ENCODE measurements at regions not wholly inside any gene's neighbourhood (a gene's known extent, or its start where the extent isn't known, plus 50 kb on each side); places are given as distances from the start of the nearest gene placed in this dataset.

- H3K27me3 ChIP-seq (ENCODE audit: control insufficient read depth, low read length) = no peaks in the 10 kb centered on the region
Measured at GRCh38 chr10:3474266-3474665, 301.7 kb upstream of the PITRM1 start.

GRCh38 chr10:3473271-3473670 is 300.7 kb upstream of the PITRM1 start:
- H3K27ac ChIP-seq (ENCODE audit: low read depth, low read length) = no peak overlapping the region
- H3K9me3 ChIP-seq (ENCODE audit: control insufficient read depth, insufficient read depth, low read length) = no peaks in the 10 kb centered on the region
- no peaks in the 10 kb centered on the region for H4K20me1 ChIP-seq (ENCODE audit: control insufficient read depth, insufficient read depth, low read depth, low read length)
- no peak overlapping the region for H3K4me3 ChIP-seq (ENCODE audit: low read length)
- H3K36me3 ChIP-seq (ENCODE audit: control insufficient read depth, low read length) = no peaks in the 10 kb centered on the region
- H3K4me2 ChIP-seq (ENCODE audit: low read length) = no peak overlapping the region
- no peaks in the 10 kb centered on the region for H3K27me3 ChIP-seq (ENCODE audit: control insufficient read depth, low read length)
- TF ChIP-seq CTCF (IDR thresholded peaks at IDR 0.05; ENCODE audit: low read depth, low read length, poor library complexity, severe bottlenecking) (no peak), EZH2phosphoT487 (IDR thresholded peaks at IDR 0.05; ENCODE audit: borderline replicate concordance, low read length) (no peak)
- H3F3A ChIP-seq (ENCODE audit: control insufficient read depth, insufficient read depth) = no peaks in the 10 kb centered on the region
- no peaks in the 10 kb centered on the region for H3K9me2 ChIP-seq (replicated peaks; ENCODE audit: control insufficient read depth, low read length)
- H3K4me1 ChIP-seq (ENCODE audit: control insufficient read depth, low read length) = no peaks in the 10 kb centered on the region
- no peaks in the 10 kb centered on the region for H3K79me2 ChIP-seq (ENCODE audit: control insufficient read depth, low read length)

More at GRCh38 chr10:3474266-3474665, 301.7 kb upstream of the PITRM1 start:
- H3K79me2 ChIP-seq (ENCODE audit: control insufficient read depth, low read length) = no peaks in the 10 kb centered on the region
- no peaks in the 10 kb centered on the region for H3K9me2 ChIP-seq (replicated peaks; ENCODE audit: control insufficient read depth, low read length)
- H3K27ac ChIP-seq (ENCODE audit: low read depth, low read length) = no peak overlapping the region
- H3K4me3 ChIP-seq (ENCODE audit: low read length) = no peak overlapping the region
- no peaks in the 10 kb centered on the region for H4K20me1 ChIP-seq (ENCODE audit: control insufficient read depth, insufficient read depth, low read depth, low read length)
- H3K4me1 ChIP-seq (ENCODE audit: control insufficient read depth, low read length) = no peaks in the 10 kb centered on the region
- no peak overlapping the region for H3K4me2 ChIP-seq (ENCODE audit: low read length)
- no peaks in the 10 kb centered on the region for H3K36me3 ChIP-seq (ENCODE audit: control insufficient read depth, low read length)
- no peaks in the 10 kb centered on the region for H3K9me3 ChIP-seq (ENCODE audit: control insufficient read depth, insufficient read depth, low read length)
- H3F3A ChIP-seq (ENCODE audit: control insufficient read depth, insufficient read depth) = no peaks in the 10 kb centered on the region
- no peak for TF ChIP-seq CTCF (IDR thresholded peaks at IDR 0.05; ENCODE audit: low read depth, low read length, poor library complexity, severe bottlenecking)
- no peak for TF ChIP-seq EZH2phosphoT487 (IDR thresholded peaks at IDR 0.05; ENCODE audit: borderline replicate concordance, low read length)

- TF ChIP-seq EZH2phosphoT487 (IDR thresholded peaks at IDR 0.05; ENCODE audit: borderline replicate concordance, low read length) = no peak
- H3K79me2 ChIP-seq (ENCODE audit: control insufficient read depth, low read length) = no peaks in the 10 kb centered on the region
Measured at GRCh38 chr10:3472287-3473051, 299.9 kb upstream of the PITRM1 start.

GRCh38 chr10:3471927-3472286 is 299.3 kb upstream of the PITRM1 start:
- Histone ChIP-seq H3K9me3 (ENCODE audit: control insufficient read depth, insufficient read depth, low read length) (no peaks in the 10 kb centered on the region), H3K9me2 (replicated peaks; ENCODE audit: control insufficient read depth, low read length) (no peaks in the 10 kb centered on the region), H3K4me2 (ENCODE audit: low read length) (no peak overlapping the region), H3K4me3 (ENCODE audit: low read length) (no peak overlapping the region), H4K20me1 (ENCODE audit: control insufficient read depth, insufficient read depth, low read depth, low read length) (no peaks in the 10 kb centered on the region), H3K36me3 (ENCODE audit: control insufficient read depth, low read length) (no peaks in the 10 kb centered on the region), H3F3A (ENCODE audit: control insufficient read depth, insufficient read depth) (no peaks in the 10 kb centered on the region), H3K27me3 (ENCODE audit: control insufficient read depth, low read length) (no peaks in the 10 kb centered on the region), H3K79me2 (ENCODE audit: control insufficient read depth, low read length) (no peaks in the 10 kb centered on the region), H3K27ac (ENCODE audit: low read depth, low read length) (no peak overlapping the region), H3K4me1 (ENCODE audit: control insufficient read depth, low read length) (no peaks in the 10 kb centered on the region)
- no peak for TF ChIP-seq CTCF (IDR thresholded peaks at IDR 0.05; ENCODE audit: low read depth, low read length, poor library complexity, severe bottlenecking)
- no peak for TF ChIP-seq EZH2phosphoT487 (IDR thresholded peaks at IDR 0.05; ENCODE audit: borderline replicate concordance, low read length)

More at GRCh38 chr10:3472287-3473051, 299.9 kb upstream of the PITRM1 start:
- no peak overlapping the region for H3K4me3 ChIP-seq (ENCODE audit: low read length)
- H3K36me3 ChIP-seq (ENCODE audit: control insufficient read depth, low read length) = no peaks in the 10 kb centered on the region
- H3F3A ChIP-seq (ENCODE audit: control insufficient read depth, insufficient read depth) = no peaks in the 10 kb centered on the region
- H3K9me2 ChIP-seq (replicated peaks; ENCODE audit: control insufficient read depth, low read length) = no peaks in the 10 kb centered on the region
- no peaks in the 10 kb centered on the region for H3K4me1 ChIP-seq (ENCODE audit: control insufficient read depth, low read length)
- no peak overlapping the region for H3K27ac ChIP-seq (ENCODE audit: low read depth, low read length)
- no peak overlapping the region for H3K4me2 ChIP-seq (ENCODE audit: low read length)
- no peaks in the 10 kb centered on the region for H4K20me1 ChIP-seq (ENCODE audit: control insufficient read depth, insufficient read depth, low read depth, low read length)
- no peaks in the 10 kb centered on the region for H3K9me3 ChIP-seq (ENCODE audit: control insufficient read depth, insufficient read depth, low read length)
- H3K27me3 ChIP-seq (ENCODE audit: control insufficient read depth, low read length) = no peaks in the 10 kb centered on the region
